GM23248 (cell line): ENCODE measurements at regions not wholly inside any gene's neighbourhood (a gene's known extent, or its start where the extent isn't known, plus 50 kb on each side); places are given as distances from the start of the nearest gene placed in this dataset.

Source experiments
- DNase-seq: peaks from one replicate; pipeline ENCODE4 v3.0.0-alpha.2; 2015
- H2AFZ ChIP-seq: fragments of 200-600 bp; sonication (generic); 2 replicates; pipeline ENCODE4 v1.6.1; 2016; ENCODE audit warnings: antibody characterized with exemption
- H3F3A ChIP-seq: fragments of 200-600 bp; sonication (generic); 2 replicates; pipeline ENCODE4 v1.6.1; 2016; ENCODE audit warnings: mild to moderate bottlenecking, antibody characterized with exemption, mixed run types; ENCODE audit not compliant: insufficient read depth
- H3K27ac ChIP-seq: fragments of 200-600 bp; sonication (generic); 2 replicates; pipeline ENCODE4 v1.5.1; 2016; ENCODE audit warnings: mild to moderate bottlenecking
- H3K27me3 ChIP-seq: fragments of 200-600 bp; sonication (generic); replicated peaks from 2 replicates; pipeline ENCODE4 v1.6.1; 2016; ENCODE audit warnings: mild to moderate bottlenecking; ENCODE audit not compliant: insufficient read depth
- H3K36me3 ChIP-seq: fragments of 200-600 bp; sonication (generic); 2 replicates; pipeline ENCODE4 v1.6.1; 2016; ENCODE audit warnings: low read depth, mild to moderate bottlenecking
- H3K4me1 ChIP-seq: fragments of 200-600 bp; sonication (generic); 2 replicates; pipeline ENCODE4 v1.6.1; 2016; ENCODE audit warnings: mild to moderate bottlenecking; ENCODE audit not compliant: insufficient read depth
- H3K4me2 ChIP-seq: fragments of 200-600 bp; sonication (generic); one replicate; pipeline ENCODE4 v1.6.1; 2016; ENCODE audit warnings: mild to moderate bottlenecking; ENCODE audit not compliant: unreplicated experiment
- H3K4me3 ChIP-seq: fragments of 200-600 bp; sonication (generic); 2 replicates; pipeline ENCODE4 v1.5.1; 2016; ENCODE audit warnings: mild to moderate bottlenecking
- H3K79me2 ChIP-seq: fragments of 200-600 bp; sonication (generic); 2 replicates; pipeline ENCODE4 v1.6.1; 2016; ENCODE audit warnings: mild to moderate bottlenecking; ENCODE audit not compliant: insufficient read depth
- H3K9ac ChIP-seq: fragments of 200-600 bp; sonication (generic); 2 replicates; pipeline ENCODE4 v1.6.1; 2016; ENCODE audit warnings: mild to moderate bottlenecking
- H3K9me2 ChIP-seq: fragments of 200-600 bp; sonication (generic); 2 replicates; pipeline ENCODE4 v1.6.1; 2016; ENCODE audit warnings: mixed run types, mild to moderate bottlenecking, moderate library complexity; ENCODE audit not compliant: insufficient read depth
- H3K9me3 ChIP-seq: fragments of 200-600 bp; sonication (generic); one replicate; pipeline ENCODE4 v1.6.1; 2017; ENCODE audit warnings: low read depth
- H4K20me1 ChIP-seq: fragments of 200-600 bp; sonication (generic); 2 replicates; pipeline ENCODE4 v1.6.0; 2016; ENCODE audit not compliant: insufficient read depth
- EZH2 ChIP-seq: fragments of 200-600 bp; sonication (generic); IDR thresholded peaks from 2 replicates; pipeline ENCODE4 v1.6.1; 2018; ENCODE audit warnings: antibody characterized with exemption, mild to moderate bottlenecking; ENCODE audit not compliant: insufficient read depth, poor library complexity, severe bottlenecking
- EZH2phosphoT487 ChIP-seq: fragments of 200-600 bp; sonication (generic); IDR thresholded peaks from 2 replicates; pipeline ENCODE4 v1.6.1; 2018; ENCODE audit warnings: antibody characterized with exemption, moderate library complexity, mild to moderate bottlenecking, low read depth; ENCODE audit not compliant: insufficient read depth
- WGBS, 2 experiments: methylation state at CpG; one replicate each; pipeline ENCODE4 v1.1.6; 2015 to 2017; ENCODE audit warnings: low lambda C conversion rate in 2 of 2, low coverage in 1 of 2; ENCODE audit errors: missing lambda C conversion rate in 2 of 2; 5-methylcytosine and 5-hydroxymethylcytosine counted together
- in situ Hi-C: fragments of 300-500 bp; cut with MboI; formaldehyde crosslinking; loops from 2 replicates; pipeline ENCODE4 v1.15.0; 2020

DNA sequence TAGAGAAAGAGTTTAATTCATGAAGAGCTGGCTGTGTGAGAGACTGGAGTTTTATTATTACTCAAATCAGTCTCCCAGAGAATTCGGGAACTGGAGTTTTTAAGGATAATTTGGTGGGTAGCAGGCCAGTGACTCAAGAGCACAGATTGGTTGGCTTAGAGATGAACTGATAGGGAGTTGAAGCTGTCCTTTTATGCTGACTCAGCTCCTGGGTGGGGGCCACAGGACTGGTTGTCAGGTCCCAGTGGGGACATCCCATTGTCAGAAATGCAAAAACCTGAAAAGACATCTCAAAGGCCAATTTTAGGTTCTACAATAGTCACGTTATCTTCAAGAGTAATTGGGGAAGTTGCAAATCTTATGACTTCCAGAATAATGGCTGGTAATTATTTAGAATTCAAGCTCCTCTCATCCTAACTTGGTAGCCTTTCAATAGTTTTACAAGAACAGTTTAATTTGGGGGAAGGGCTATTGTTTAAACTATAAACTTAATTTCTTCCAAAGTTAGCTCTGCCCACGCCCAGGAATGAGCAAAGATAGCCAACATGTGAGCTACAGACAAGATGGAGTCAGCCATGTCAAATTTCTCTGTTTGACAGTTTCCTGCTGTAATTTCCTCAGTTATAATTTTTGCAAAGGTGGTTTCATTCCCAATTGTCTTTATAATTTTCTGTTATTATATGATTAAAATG is 149.4 kb upstream of the SLC39A10 start:
- Histone ChIP-seq H3K27ac (no peak overlapping the region), H3K36me3 (no peaks in the 10 kb centered on the region), H2AFZ (no peak overlapping the region), H3K9ac (no peak overlapping the region), H3K4me2 (no peak overlapping the region), H3K27me3 (no peaks in the 10 kb centered on the region), H3K4me1 (no peaks in the 10 kb centered on the region; the same call in 1 of the 2 replicates), H3K9me3 (no peaks in the 10 kb centered on the region), H3K79me2 (no peaks in the 10 kb centered on the region), H3K9me2 (no peaks in the 10 kb centered on the region), H3K4me3 (no peak overlapping the region), H3F3A (no peaks in the 10 kb centered on the region), H4K20me1 (no peaks in the 10 kb centered on the region)
- in situ Hi-C loops: no loop called here
- WGBS, 2 experiments: 68 to 80% methylated on average over 3 of the region's 3 CpGs
- no peak for DNase-seq
- TF ChIP-seq EZH2 (no peak), EZH2phosphoT487 (no peak)

DNA sequence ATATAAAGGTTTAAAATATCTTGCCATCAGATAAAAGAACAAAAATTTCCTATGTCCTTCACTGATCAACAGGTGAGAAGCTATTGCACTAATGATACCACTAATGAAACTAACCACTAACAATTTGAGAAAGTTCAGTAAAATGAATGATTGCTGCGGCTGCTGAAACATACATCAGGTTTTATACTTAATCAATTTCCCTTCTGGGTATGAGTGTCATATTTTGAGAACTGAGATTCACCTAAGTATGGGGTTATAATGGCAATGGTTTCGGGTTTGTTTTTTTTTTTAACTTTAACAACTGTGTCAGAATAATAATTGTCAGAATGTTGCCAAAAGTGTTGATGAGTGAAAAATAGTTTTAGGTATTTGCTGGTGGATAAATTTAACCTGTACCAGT is 151.3 kb upstream of the SLC39A10 start:
- no peaks in the 10 kb centered on the region for H3K9me3 ChIP-seq
- H3K27me3 ChIP-seq: no peaks in the 10 kb centered on the region
- no peak overlapping the region for H3K4me2 ChIP-seq
- H3K36me3 ChIP-seq: no peaks in the 10 kb centered on the region
- no peak overlapping the region for H3K27ac ChIP-seq
- no peaks in the 10 kb centered on the region for H3K4me1 ChIP-seq
- WGBS, 2 experiments: 89 to 92% methylated on average over 2 of the region's 2 CpGs
- no peak overlapping the region for H2AFZ ChIP-seq
- H4K20me1 ChIP-seq: no peaks in the 10 kb centered on the region
- H3K9me2 ChIP-seq: no peaks in the 10 kb centered on the region
- no peak overlapping the region for H3K4me3 ChIP-seq
- no peaks in the 10 kb centered on the region for H3F3A ChIP-seq
- in situ Hi-C loops: no loop called here
- DNase-seq: no peak
- no peak overlapping the region for H3K9ac ChIP-seq
- no peaks in the 10 kb centered on the region for H3K79me2 ChIP-seq
- no peak for TF ChIP-seq EZH2
- TF ChIP-seq EZH2phosphoT487: no peak

DNA sequence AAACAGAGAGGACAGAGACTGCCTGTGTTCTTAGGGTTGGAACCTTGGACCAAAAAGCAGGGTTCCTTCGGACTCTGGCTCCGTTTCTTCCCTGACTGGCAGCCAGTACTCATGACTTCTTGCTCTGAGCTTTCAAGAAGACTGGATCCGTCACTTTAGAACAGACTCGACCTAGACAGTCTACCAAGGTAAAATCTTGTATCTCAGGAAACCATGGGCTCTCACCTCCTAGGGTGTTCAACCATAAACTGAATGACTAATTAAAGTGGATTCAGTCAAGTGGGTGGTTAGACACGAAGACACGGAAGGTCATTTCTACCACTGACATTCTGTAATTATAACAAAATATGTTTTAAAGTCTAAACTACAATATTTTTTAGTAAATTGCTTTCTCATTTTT is 153.8 kb upstream of the SLC39A10 start:
- WGBS, 2 experiments: 69 to 71% methylated on average over 6 of the region's 6 CpGs
- TF ChIP-seq EZH2: no peak
- TF ChIP-seq EZH2phosphoT487: no peak
- in situ Hi-C loops: no loop called here

DNA sequence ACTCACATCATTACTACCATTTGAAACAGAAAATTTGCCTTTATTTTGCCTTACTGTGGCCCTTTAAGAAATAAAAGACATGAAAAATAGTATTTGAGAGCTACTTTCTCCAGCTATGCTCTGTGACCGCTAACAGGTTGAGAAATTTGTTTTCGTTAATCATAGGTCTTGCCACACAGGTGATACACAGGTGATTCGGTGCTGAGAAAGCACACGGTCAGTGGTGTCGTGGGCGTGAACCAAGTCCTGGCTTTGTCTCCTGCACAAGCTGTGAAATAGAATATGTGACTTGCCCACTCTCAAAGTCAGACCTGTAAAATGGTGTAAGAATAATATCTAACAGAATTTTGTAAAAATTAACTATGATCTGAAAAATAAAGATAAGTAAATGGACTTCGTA is 155.3 kb upstream of the SLC39A10 start:
- DNase-seq: no peak
- no peaks in the 10 kb centered on the region for H3K9me3 ChIP-seq
- H2AFZ ChIP-seq: no peak overlapping the region
- no peaks in the 10 kb centered on the region for H3K36me3 ChIP-seq
- no peaks in the 10 kb centered on the region for H3K9me2 ChIP-seq
- H3K27me3 ChIP-seq: no peaks in the 10 kb centered on the region
- peaks cover 20% of the 10 kb centered on the region for H3F3A ChIP-seq
- TF ChIP-seq EZH2phosphoT487 (no peak), EZH2 (no peak)
- no peak overlapping the region for H3K4me3 ChIP-seq
- no peaks in the 10 kb centered on the region for H4K20me1 ChIP-seq
- peaks cover 16% of the 10 kb centered on the region for H3K4me1 ChIP-seq
- no peak overlapping the region for H3K4me2 ChIP-seq
- in situ Hi-C loops: no loop called here
- no peaks in the 10 kb centered on the region for H3K79me2 ChIP-seq
- H3K9ac ChIP-seq: no peak overlapping the region
- H3K27ac ChIP-seq: no peak overlapping the region
- WGBS, 2 experiments: 87 to 90% methylated on average over 7 of the region's 7 CpGs

More for the DNA sequence above, 153.8 kb upstream of the SLC39A10 start:
- Histone ChIP-seq H2AFZ (no peak overlapping the region), H3K9ac (no peak overlapping the region), H3K79me2 (no peaks in the 10 kb centered on the region), H4K20me1 (no peaks in the 10 kb centered on the region), H3K4me2 (no peak overlapping the region), H3K4me3 (no peak overlapping the region), H3K9me3 (no peaks in the 10 kb centered on the region), H3K9me2 (no peaks in the 10 kb centered on the region), H3F3A (peaks cover 17% of the 10 kb centered on the region), H3K27ac (no peak overlapping the region), H3K4me1 (peaks cover 15% of the 10 kb centered on the region), H3K27me3 (no peaks in the 10 kb centered on the region), H3K36me3 (no peaks in the 10 kb centered on the region)
- no peak for DNase-seq

DNA sequence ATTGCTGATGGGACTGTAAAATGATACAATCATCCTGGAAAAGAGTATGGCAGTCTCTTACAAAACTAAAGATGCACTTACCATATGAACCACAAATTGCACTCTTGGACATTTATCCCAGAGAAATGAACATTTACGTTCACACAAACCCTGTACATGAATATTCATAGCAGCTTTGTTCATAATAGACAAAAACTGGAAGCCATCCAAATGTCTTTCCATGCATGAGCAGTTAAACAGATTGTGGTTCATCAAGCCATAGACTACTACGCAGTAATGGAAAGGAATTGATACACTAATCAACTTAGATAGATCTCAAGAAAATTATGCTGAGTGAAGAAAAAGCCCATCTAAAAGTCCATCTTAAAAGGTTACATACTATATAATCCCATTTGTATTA is 156.1 kb upstream of the SLC39A10 start:
- Histone ChIP-seq H3K9ac (no peak overlapping the region), H3K4me2 (no peak overlapping the region), H3K27ac (no peak overlapping the region), H3K4me1 (peaks cover 16% of the 10 kb centered on the region), H4K20me1 (no peaks in the 10 kb centered on the region), H3K36me3 (no peaks in the 10 kb centered on the region), H3K79me2 (no peaks in the 10 kb centered on the region), H2AFZ (no peak overlapping the region), H3K9me2 (no peaks in the 10 kb centered on the region), H3K27me3 (no peaks in the 10 kb centered on the region), H3K4me3 (no peak overlapping the region), H3K9me3 (no peaks in the 10 kb centered on the region), H3F3A (peaks cover 20% of the 10 kb centered on the region)
- 97 to 100% methylated on average over 2 of the region's 2 CpGs for whole genome bisulfite sequencing, 2 experiments
- DNase-seq: no peak
- TF ChIP-seq EZH2phosphoT487 (no peak), EZH2 (no peak)
- in situ Hi-C loops: no loop called here
